ENCODE measurements at regions not wholly inside any gene's neighbourhood (a gene's known extent, or its start where the extent isn't known, plus 50 kb on each side); places are given as distances from the start of the nearest gene placed in this dataset.

DNA sequence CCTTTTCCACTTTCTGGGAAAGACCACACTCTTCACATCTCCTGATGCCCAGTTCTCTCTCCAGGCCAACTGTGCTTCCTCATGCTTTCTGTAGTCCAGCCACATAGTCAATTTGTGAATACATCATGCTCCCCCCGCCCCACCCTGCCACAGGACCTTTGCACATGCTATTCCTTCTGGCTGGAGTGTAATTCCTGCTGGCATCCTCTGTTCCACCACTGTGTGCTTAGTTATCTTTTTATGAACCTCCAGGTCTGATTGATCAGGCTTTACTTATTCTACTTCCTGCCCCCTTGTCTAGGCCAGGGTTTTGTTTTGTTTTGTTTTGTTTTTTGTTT is 372.6 kb upstream of the RIOK2 start:
- no peak for DNase-seq (ENCODE audit: low spot score)
- no peak overlapping the region for H3K4me3 Mint-ChIP-seq
- H3K9me3 Mint-ChIP-seq = peaks cover 14% of the 10 kb centered on the region
- ChIA-PET CTCF (no interaction called here), POLR2A (no interaction called here)
- no peak for ATAC-seq
- peaks cover 1% of the 10 kb centered on the region for H3K4me1 Mint-ChIP-seq
- H3K36me3 Mint-ChIP-seq = no peaks in the 10 kb centered on the region
- no peak overlapping the region for H3K27ac Mint-ChIP-seq
- TF ChIP-seq, protein P1, sequence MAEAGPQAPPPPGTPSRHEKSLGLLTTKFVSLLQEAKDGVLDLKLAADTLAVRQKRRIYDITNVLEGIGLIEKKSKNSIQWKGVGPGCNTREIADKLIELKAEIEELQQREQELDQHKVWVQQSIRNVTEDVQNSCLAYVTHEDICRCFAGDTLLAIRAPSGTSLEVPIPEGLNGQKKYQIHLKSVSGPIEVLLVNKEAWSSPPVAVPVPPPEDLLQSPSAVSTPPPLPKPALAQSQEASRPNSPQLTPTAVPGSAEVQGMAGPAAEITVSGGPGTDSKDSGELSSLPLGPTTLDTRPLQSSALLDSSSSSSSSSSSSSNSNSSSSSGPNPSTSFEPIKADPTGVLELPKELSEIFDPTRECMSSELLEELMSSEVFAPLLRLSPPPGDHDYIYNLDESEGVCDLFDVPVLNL (CRISPR knock-in tag; IDR thresholded peaks at IDR 0.05; ENCODE audit: borderline replicate concordance, low read depth) = no peak
- TF ChIP-seq, protein P2, sequence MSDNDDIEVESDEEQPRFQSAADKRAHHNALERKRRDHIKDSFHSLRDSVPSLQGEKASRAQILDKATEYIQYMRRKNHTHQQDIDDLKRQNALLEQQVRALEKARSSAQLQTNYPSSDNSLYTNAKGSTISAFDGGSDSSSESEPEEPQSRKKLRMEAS (CRISPR knock-in tag; IDR thresholded peaks at IDR 0.05) = no peak
- TF ChIP-seq, protein P3, sequence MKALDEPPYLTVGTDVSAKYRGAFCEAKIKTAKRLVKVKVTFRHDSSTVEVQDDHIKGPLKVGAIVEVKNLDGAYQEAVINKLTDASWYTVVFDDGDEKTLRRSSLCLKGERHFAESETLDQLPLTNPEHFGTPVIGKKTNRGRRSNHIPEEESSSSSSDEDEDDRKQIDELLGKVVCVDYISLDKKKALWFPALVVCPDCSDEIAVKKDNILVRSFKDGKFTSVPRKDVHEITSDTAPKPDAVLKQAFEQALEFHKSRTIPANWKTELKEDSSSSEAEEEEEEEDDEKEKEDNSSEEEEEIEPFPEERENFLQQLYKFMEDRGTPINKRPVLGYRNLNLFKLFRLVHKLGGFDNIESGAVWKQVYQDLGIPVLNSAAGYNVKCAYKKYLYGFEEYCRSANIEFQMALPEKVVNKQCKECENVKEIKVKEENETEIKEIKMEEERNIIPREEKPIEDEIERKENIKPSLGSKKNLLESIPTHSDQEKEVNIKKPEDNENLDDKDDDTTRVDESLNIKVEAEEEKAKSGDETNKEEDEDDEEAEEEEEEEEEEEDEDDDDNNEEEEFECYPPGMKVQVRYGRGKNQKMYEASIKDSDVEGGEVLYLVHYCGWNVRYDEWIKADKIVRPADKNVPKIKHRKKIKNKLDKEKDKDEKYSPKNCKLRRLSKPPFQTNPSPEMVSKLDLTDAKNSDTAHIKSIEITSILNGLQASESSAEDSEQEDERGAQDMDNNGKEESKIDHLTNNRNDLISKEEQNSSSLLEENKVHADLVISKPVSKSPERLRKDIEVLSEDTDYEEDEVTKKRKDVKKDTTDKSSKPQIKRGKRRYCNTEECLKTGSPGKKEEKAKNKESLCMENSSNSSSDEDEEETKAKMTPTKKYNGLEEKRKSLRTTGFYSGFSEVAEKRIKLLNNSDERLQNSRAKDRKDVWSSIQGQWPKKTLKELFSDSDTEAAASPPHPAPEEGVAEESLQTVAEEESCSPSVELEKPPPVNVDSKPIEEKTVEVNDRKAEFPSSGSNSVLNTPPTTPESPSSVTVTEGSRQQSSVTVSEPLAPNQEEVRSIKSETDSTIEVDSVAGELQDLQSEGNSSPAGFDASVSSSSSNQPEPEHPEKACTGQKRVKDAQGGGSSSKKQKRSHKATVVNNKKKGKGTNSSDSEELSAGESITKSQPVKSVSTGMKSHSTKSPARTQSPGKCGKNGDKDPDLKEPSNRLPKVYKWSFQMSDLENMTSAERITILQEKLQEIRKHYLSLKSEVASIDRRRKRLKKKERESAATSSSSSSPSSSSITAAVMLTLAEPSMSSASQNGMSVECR (CRISPR knock-in tag; IDR thresholded peaks at IDR 0.05; ENCODE audit: borderline replicate concordance) = no peak
- TF ChIP-seq, protein P4, sequence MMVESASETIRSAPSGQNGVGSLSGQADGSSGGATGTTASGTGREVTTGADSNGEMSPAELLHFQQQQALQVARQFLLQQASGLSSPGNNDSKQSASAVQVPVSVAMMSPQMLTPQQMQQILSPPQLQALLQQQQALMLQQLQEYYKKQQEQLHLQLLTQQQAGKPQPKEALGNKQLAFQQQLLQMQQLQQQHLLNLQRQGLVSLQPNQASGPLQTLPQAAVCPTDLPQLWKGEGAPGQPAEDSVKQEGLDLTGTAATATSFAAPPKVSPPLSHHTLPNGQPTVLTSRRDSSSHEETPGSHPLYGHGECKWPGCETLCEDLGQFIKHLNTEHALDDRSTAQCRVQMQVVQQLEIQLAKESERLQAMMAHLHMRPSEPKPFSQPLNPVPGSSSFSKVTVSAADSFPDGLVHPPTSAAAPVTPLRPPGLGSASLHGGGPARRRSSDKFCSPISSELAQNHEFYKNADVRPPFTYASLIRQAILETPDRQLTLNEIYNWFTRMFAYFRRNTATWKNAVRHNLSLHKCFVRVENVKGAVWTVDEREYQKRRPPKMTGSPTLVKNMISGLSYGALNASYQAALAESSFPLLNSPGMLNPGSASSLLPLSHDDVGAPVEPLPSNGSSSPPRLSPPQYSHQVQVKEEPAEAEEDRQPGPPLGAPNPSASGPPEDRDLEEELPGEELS (CRISPR knock-in tag; IDR thresholded peaks at IDR 0.05) = no peak
- TF ChIP-seq ETV6 (CRISPR knock-in tag; IDR thresholded peaks at IDR 0.05) = no peak
- no peak for TF ChIP-seq ZNF219 (CRISPR knock-in tag; IDR thresholded peaks at IDR 0.05; ENCODE audit: borderline replicate concordance)
- TF ChIP-seq, protein P5, sequence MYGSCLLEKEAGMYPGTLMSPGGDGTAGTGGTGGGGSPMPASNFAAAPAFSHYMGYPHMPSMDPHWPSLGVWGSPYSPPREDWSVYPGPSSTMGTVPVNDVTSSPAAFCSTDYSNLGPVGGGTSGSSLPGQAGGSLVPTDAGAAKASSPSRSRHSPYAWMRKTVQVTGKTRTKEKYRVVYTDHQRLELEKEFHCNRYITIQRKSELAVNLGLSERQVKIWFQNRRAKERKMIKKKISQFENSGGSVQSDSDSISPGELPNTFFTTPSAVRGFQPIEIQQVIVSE (CRISPR knock-in tag; IDR thresholded peaks at IDR 0.05; ENCODE audit: borderline replicate concordance) = no peak
- TF ChIP-seq ELF4 (CRISPR knock-in tag; IDR thresholded peaks at IDR 0.05; ENCODE audit: low read depth) = no peak
- no peak for TF ChIP-seq ZNF423 (CRISPR knock-in tag; IDR thresholded peaks at IDR 0.05)
- no peak for TF ChIP-seq RELA (CRISPR knock-in tag; IDR thresholded peaks at IDR 0.05; ENCODE audit: borderline replicate concordance)
- TF ChIP-seq, protein P6, sequence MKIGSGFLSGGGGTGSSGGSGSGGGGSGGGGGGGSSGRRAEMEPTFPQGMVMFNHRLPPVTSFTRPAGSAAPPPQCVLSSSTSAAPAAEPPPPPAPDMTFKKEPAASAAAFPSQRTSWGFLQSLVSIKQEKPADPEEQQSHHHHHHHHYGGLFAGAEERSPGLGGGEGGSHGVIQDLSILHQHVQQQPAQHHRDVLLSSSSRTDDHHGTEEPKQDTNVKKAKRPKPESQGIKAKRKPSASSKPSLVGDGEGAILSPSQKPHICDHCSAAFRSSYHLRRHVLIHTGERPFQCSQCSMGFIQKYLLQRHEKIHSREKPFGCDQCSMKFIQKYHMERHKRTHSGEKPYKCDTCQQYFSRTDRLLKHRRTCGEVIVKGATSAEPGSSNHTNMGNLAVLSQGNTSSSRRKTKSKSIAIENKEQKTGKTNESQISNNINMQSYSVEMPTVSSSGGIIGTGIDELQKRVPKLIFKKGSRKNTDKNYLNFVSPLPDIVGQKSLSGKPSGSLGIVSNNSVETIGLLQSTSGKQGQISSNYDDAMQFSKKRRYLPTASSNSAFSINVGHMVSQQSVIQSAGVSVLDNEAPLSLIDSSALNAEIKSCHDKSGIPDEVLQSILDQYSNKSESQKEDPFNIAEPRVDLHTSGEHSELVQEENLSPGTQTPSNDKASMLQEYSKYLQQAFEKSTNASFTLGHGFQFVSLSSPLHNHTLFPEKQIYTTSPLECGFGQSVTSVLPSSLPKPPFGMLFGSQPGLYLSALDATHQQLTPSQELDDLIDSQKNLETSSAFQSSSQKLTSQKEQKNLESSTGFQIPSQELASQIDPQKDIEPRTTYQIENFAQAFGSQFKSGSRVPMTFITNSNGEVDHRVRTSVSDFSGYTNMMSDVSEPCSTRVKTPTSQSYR (CRISPR knock-in tag; IDR thresholded peaks at IDR 0.05) = no peak
- TF ChIP-seq, protein P7, sequence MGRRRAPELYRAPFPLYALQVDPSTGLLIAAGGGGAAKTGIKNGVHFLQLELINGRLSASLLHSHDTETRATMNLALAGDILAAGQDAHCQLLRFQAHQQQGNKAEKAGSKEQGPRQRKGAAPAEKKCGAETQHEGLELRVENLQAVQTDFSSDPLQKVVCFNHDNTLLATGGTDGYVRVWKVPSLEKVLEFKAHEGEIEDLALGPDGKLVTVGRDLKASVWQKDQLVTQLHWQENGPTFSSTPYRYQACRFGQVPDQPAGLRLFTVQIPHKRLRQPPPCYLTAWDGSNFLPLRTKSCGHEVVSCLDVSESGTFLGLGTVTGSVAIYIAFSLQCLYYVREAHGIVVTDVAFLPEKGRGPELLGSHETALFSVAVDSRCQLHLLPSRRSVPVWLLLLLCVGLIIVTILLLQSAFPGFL (CRISPR knock-in tag; IDR thresholded peaks at IDR 0.05; ENCODE audit: borderline replicate concordance) = no peak
- TF ChIP-seq ESRRA (CRISPR knock-in tag; IDR thresholded peaks at IDR 0.05; ENCODE audit: borderline replicate concordance) = no peak
- TF ChIP-seq FOXJ3 (CRISPR knock-in tag; IDR thresholded peaks at IDR 0.05; ENCODE audit: borderline replicate concordance) = no peak
- no peaks in the 10 kb centered on the region for H3K27me3 Mint-ChIP-seq (ENCODE audit: low read depth)

Measured in WTC11 (cell line).